ENCODE measurements at regions not wholly inside any gene's neighbourhood (a gene's known extent, or its start where the extent isn't known, plus 50 kb on each side); places are given as distances from the start of the nearest gene placed in this dataset.

GRCh38 chr12:84464616-84465015 is 448.0 kb downstream of the SLC6A15 start (continued):
- TF ChIP-seq ZNF510 (tag by site-specific recombination; IDR thresholded peaks at IDR 0.05; ENCODE audit: insufficient replicate concordance) = no peak
- TF ChIP-seq ZNF433 (tag by site-specific recombination; IDR thresholded peaks at IDR 0.05; ENCODE audit: low read depth) = no peak
- TF ChIP-seq ZFP69B (tag by site-specific recombination; IDR thresholded peaks at IDR 0.05) = no peak
- no peak for TF ChIP-seq ZSCAN23 (tag by site-specific recombination; IDR thresholded peaks at IDR 0.05)
- no peak for TF ChIP-seq ZBTB20 (tag by site-specific recombination; IDR thresholded peaks at IDR 0.05)
- TF ChIP-seq ZNF24 (tag by site-specific recombination; IDR thresholded peaks at IDR 0.05) = no peak
- no peak for TF ChIP-seq MEIS1 (CRISPR knock-in tag; IDR thresholded peaks at IDR 0.05; ENCODE audit: borderline replicate concordance)
- TF ChIP-seq ZNF280C (tag by site-specific recombination; IDR thresholded peaks at IDR 0.05) = no peak
- no peak for TF ChIP-seq ZNF529 (tag by site-specific recombination; IDR thresholded peaks at IDR 0.05; ENCODE audit: insufficient replicate concordance)
- TF ChIP-seq ZNF292 (tag by site-specific recombination; IDR thresholded peaks at IDR 0.05; ENCODE audit: borderline replicate concordance, low read depth) = no peak

- no peak overlapping the region for H3K4me3 ChIP-seq (ENCODE audit: low read depth, low read length)
- H3K4me1 ChIP-seq (ENCODE audit: control insufficient read depth, insufficient read depth, low read length) = no peaks in the 10 kb centered on the region
- TF ChIP-seq GLIS2 (tag by site-specific recombination; IDR thresholded peaks at IDR 0.05) = no peak
- TF ChIP-seq ZXDB (tag by site-specific recombination; IDR thresholded peaks at IDR 0.05) = no peak
- TF ChIP-seq ZBTB48 (tag by site-specific recombination; IDR thresholded peaks at IDR 0.05) = no peak
- no peak for TF ChIP-seq ZNF23 (tag by site-specific recombination; IDR thresholded peaks at IDR 0.05; ENCODE audit: borderline replicate concordance)
- no peak for TF ChIP-seq ZNF214 (tag by site-specific recombination; IDR thresholded peaks at IDR 0.05; ENCODE audit: borderline replicate concordance)
- no peak for TF ChIP-seq ZNF341 (tag by site-specific recombination; IDR thresholded peaks at IDR 0.05; ENCODE audit: low read depth)
- TF ChIP-seq ZNF544 (tag by site-specific recombination; IDR thresholded peaks at IDR 0.05) = no peak
- no peak for TF ChIP-seq ZNF266 (tag by site-specific recombination; IDR thresholded peaks at IDR 0.05; ENCODE audit: low read depth)
- TF ChIP-seq TRIM28 (IDR thresholded peaks at IDR 0.05; ENCODE audit: borderline replicate concordance, low read length) = no peak
- no peak for TF ChIP-seq ZBTB6 (tag by site-specific recombination; IDR thresholded peaks at IDR 0.05)
- no peak for TF ChIP-seq ZNF18 (tag by site-specific recombination; IDR thresholded peaks at IDR 0.05)
- no peak for TF ChIP-seq GFI1B (tag by site-specific recombination; IDR thresholded peaks at IDR 0.05)
- CTCF ChIA-PET = no interaction called here
- no peak overlapping the region for H3K27ac ChIP-seq (ENCODE audit: extremely low read depth, low read depth, low read length)
- no peaks in the 10 kb centered on the region for H3K36me3 ChIP-seq (ENCODE audit: control insufficient read depth in 2 of 2, insufficient read depth in 1 of 2, low read length in 2 of 2)
- POLR2A ChIA-PET = no interaction called here
- no peaks in the 10 kb centered on the region for H3K9me3 ChIP-seq (ENCODE audit: control insufficient read depth, insufficient read depth, low read depth, low read length)
Measured at GRCh38 chr12:84463741-84464495, 448.7 kb downstream of the SLC6A15 start.
